ENCODE measurements at regions not wholly inside any gene's neighbourhood (a gene's known extent, or its start where the extent isn't known, plus 50 kb on each side); places are given as distances from the start of the nearest gene placed in this dataset.

DNA sequence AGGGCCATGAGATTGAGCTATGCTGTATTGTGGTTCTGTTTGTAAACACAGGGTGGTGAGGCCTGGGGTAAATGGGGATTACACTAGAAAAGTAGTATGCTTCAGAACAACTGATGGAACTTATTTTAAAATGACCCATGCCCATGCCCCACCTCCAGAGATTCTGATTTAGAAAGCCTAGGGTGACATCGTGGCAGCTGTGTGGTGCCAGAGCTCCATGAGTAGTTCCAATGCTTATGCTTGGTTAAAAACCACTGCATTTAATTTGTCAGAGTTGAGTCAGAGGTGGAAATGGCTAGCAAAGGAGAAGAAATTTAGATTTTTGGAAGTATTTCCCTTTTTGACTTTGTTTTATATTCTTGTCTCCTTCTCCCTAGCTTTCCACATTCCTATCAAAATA is 63.4 kb upstream of the PDE5A start:
- TF ChIP-seq POLR2A (IDR thresholded peaks at IDR 0.05; ENCODE audit: low read depth, low read length) (no peak), NFE2L2 (IDR thresholded peaks at IDR 0.05; ENCODE audit: low read depth, low read length) (no peak), RFX5 (IDR thresholded peaks at IDR 0.05; ENCODE audit: low read depth, low read length) (no peak), RCOR1 (IDR thresholded peaks at IDR 0.05; ENCODE audit: insufficient replicate concordance, low read length) (no peak), MAFK (IDR thresholded peaks at IDR 0.05; ENCODE audit: low read depth, low read length) (no peak), RAD21 (IDR thresholded peaks at IDR 0.05; ENCODE audit: low read length) (peak; percentile 63), CHD1 (IDR thresholded peaks at IDR 0.05; ENCODE audit: low read depth, low read length) (no peak), MAZ (IDR thresholded peaks at IDR 0.05; ENCODE audit: borderline replicate concordance, low read depth, low read length) (no peak), SMC3 (IDR thresholded peaks at IDR 0.05; ENCODE audit: low read depth, low read length) (peak; percentile 48), BHLHE40 (IDR thresholded peaks at IDR 0.05; ENCODE audit: low read depth, low read length) (no peak), CEBPB (IDR thresholded peaks at IDR 0.05; ENCODE audit: low read depth, low read length) (no peak)
- TF ChIP-seq, protein P1, sequence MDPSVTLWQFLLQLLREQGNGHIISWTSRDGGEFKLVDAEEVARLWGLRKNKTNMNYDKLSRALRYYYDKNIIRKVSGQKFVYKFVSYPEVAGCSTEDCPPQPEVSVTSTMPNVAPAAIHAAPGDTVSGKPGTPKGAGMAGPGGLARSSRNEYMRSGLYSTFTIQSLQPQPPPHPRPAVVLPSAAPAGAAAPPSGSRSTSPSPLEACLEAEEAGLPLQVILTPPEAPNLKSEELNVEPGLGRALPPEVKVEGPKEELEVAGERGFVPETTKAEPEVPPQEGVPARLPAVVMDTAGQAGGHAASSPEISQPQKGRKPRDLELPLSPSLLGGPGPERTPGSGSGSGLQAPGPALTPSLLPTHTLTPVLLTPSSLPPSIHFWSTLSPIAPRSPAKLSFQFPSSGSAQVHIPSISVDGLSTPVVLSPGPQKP (IDR thresholded peaks at IDR 0.05; ENCODE audit: borderline replicate concordance, low read depth, low read length) = no peak
- TF ChIP-seq, protein P2, sequence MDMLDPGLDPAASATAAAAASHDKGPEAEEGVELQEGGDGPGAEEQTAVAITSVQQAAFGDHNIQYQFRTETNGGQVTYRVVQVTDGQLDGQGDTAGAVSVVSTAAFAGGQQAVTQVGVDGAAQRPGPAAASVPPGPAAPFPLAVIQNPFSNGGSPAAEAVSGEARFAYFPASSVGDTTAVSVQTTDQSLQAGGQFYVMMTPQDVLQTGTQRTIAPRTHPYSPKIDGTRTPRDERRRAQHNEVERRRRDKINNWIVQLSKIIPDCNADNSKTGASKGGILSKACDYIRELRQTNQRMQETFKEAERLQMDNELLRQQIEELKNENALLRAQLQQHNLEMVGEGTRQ (IDR thresholded peaks at IDR 0.05; ENCODE audit: low read depth, low read length) = no peak
- TF ChIP-seq, protein P3, sequence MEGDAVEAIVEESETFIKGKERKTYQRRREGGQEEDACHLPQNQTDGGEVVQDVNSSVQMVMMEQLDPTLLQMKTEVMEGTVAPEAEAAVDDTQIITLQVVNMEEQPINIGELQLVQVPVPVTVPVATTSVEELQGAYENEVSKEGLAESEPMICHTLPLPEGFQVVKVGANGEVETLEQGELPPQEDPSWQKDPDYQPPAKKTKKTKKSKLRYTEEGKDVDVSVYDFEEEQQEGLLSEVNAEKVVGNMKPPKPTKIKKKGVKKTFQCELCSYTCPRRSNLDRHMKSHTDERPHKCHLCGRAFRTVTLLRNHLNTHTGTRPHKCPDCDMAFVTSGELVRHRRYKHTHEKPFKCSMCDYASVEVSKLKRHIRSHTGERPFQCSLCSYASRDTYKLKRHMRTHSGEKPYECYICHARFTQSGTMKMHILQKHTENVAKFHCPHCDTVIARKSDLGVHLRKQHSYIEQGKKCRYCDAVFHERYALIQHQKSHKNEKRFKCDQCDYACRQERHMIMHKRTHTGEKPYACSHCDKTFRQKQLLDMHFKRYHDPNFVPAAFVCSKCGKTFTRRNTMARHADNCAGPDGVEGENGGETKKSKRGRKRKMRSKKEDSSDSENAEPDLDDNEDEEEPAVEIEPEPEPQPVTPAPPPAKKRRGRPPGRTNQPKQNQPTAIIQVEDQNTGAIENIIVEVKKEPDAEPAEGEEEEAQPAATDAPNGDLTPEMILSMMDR (conservative IDR thresholded peaks at IDR 0.05; ENCODE audit: low read depth, low read length) = peak; percentile 51
- DNase-seq = peak; percentile 67
- Histone ChIP-seq H3K9me3 (ENCODE audit: control insufficient read depth, insufficient read depth, low read length) (no peaks in the 10 kb centered on the region), H2BK5ac (ENCODE audit: low read depth, low read length, poor library complexity, severe bottlenecking) (peak overlapping the region; percentile 85), H3K27me3 (ENCODE audit: control insufficient read depth, insufficient read depth, low read length) (no peaks in the 10 kb centered on the region), H4K20me1 (ENCODE audit: insufficient read depth, low read length) (no peaks in the 10 kb centered on the region), H3K36me3 (ENCODE audit: control insufficient read depth, insufficient read depth, low read length) (no peaks in the 10 kb centered on the region), H2BK120ac (ENCODE audit: low read depth, low read length) (peak overlapping the region; percentile 77), H4K8ac (ENCODE audit: low read depth in 2 of 2, low read length in 2 of 2) (peak overlapping the region; percentile 78 to 81; a peak in 3 of 4 replicates), H3K79me1 (ENCODE audit: low read depth in 1 of 2, low read length in 2 of 2) (0 out of 4 replicates have a peak, but pooled peaks cover 0 to 4% of the 10 kb centered on the region in 2 experiments), H3K14ac (replicated peaks; ENCODE audit: low read depth, low read length) (peak overlapping the region; percentile 77; the same call in 1 of the 2 replicates), H2BK20ac (ENCODE audit: low read depth, low read length) (peak overlapping the region; percentile 77), H4K5ac (ENCODE audit: low read depth, low read length) (peak overlapping the region; percentile 94), H3K27ac (ENCODE audit: insufficient read depth, low read length) (peak overlapping the region; percentile 36; the same call in 1 of the 2 replicates), H2AK5ac (ENCODE audit: low read depth, low read length) (peak overlapping the region; percentile 91), H3K4me2 (ENCODE audit: low read depth, low read length) (peak overlapping the region; percentile 64), H3K9ac (ENCODE audit: low read depth, low read length) (peak overlapping the region; percentile 32), H2BK15ac (ENCODE audit: low read depth, low read length) (peak overlapping the region; percentile 95; the same call in 2 of the 3 replicates), H3K23ac (ENCODE audit: low read depth, low read length) (peak overlapping the region; percentile 63), H3K56ac (ENCODE audit: extremely low read depth, insufficient read depth, low read length) (peak overlapping the region; percentile 33; the same call in 1 of the 2 replicates), H2AFZ (replicated peaks; ENCODE audit: low read length, poor library complexity) (no peak overlapping the region), H2AK9ac (replicated peaks; ENCODE audit: low read depth, low read length, poor library complexity) (no peak overlapping the region), H3K4me1 (ENCODE audit: control insufficient read depth, insufficient read depth, low read length) (peaks cover 9% of the 10 kb centered on the region), H3K4ac (ENCODE audit: low read depth, low read length) (peak overlapping the region; percentile 83), H3K4me3 (ENCODE audit: insufficient read depth, low read depth, low read length) (no peak overlapping the region), H4K91ac (ENCODE audit: insufficient read depth, low read depth, low read length) (peak overlapping the region; percentile 89; the same call in 1 of the 2 replicates), H3K18ac (ENCODE audit: low read depth, low read length) (peak overlapping the region; percentile 97), H3K9me1 (ENCODE audit: insufficient read depth, low read length) (peaks cover 4% of the 10 kb centered on the region; the same call in 1 of the 2 replicates)
- CTCF ChIA-PET = interaction anchor here (1.6 kb wide), 1 partner anchor 64 kb away, joined by 7 read pairs; the partner anchor contains the start of gene PDE5A
- WGBS, 2 experiments (ENCODE audit: extremely low coverage in 2 of 2, insufficient read length in 1 of 2) = no CpG with 5 or more reads among the region's 1 CpG
- intact Hi-C loops (cut with micrococcal nuclease) = loop anchor here (1.0 to 2.0 kb wide), 3 partner anchors 43 to 358 kb away; partner anchors contain the start of gene PDE5A
- ATAC-seq (ENCODE audit: low read depth) = peak; percentile 62
- dilution Hi-C loops (cut with HindIII; ENCODE audit: low sequenced_read_pairs, unreplicated experiment) = no loop called here
- in situ Hi-C loops (cut with MboI; ENCODE audit: low sequenced_read_pairs) = no loop called here
- BruUV-seq (replicated peaks) = no TSS peak
- POLR2A ChIA-PET (ENCODE audit: unreplicated experiment) = interaction anchor here (0.8 to 0.9 kb wide), 2 partner anchors 36 to 64 kb away, joined by 5 to 7 read pairs; partner anchors contain the start of gene PDE5A
